GM19397 (cell line): ENCODE measurements at regions not wholly inside any gene's neighbourhood (a gene's known extent, or its start where the extent isn't known, plus 50 kb on each side); places are given as distances from the start of the nearest gene placed in this dataset.

Source experiments
- ATAC-seq: cut with Tn5 transposase; IDR thresholded peaks from one replicate; pipeline ENCODE4 v1.9.1; 2021; ENCODE audit warnings: mild to moderate bottlenecking, moderate library complexity; ENCODE audit not compliant: unreplicated experiment

DNA sequence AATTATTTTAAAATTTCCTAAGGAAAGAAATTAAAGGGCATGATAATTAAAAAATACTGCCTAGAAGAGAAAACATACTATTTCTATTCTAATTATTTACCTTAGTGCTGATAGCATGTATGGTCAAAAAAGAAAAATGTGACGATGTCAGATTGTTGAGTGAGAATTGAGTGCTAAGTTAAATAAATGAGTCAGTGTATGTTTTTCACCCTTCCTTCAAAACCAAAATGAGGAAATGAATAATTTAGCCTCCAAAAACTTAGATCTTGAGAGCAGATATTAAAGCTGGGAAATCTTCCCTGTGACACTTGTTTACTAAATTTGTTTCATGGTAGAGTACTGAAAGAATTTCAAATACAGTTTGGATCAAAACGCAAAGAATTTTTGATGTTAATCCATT lies 58.6 kb upstream of the NYAP2 start:
- no peak for ATAC-seq

DNA sequence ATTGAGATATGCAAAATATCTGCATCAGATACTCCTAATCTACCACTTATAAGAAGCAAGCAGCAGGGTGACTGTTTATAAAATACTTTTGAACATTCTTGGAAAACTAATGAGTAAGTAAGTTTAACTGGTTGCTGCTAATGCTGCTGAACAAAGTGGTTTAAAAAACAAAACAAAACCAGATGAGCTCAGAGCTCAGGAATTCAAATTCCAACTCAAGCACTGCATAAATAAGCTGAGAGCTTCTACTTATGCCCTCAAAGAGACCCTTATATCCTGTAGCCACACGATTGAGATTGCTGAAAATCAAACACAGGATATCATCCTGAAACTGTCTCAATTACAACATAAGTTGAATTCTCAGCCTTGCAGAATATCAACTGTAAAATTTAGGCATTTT lies 62.3 kb upstream of the NYAP2 start:
- no peak for ATAC-seq

DNA sequence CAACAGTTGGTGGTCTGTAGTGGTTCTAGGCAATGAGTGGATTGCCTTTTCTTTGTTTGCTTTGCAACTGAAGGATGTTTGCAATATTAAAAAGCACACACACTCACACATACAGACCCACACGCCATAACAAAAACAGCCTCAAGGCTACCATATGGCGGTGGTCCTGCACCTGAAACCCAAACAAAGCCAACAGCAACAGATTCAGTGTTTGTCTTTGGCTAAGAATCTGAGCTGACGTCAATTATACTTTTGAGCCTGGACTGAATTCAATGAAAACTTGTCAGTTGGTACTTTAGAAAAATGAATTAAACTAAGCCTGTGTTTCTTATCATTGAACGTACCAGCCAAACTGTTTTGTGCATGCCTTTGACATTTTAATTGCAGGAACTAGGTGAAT lies 65.0 kb upstream of the NYAP2 start:
- no peak for ATAC-seq

- no peak for ATAC-seq
Observed at GRCh38 chr2:225328192-225328591, 71.3 kb upstream of the NYAP2 start.

- no peak for ATAC-seq
Observed at GRCh38 chr2:225326969-225327368, 72.5 kb upstream of the NYAP2 start.

- ATAC-seq, result no peak
Observed at GRCh38 chr2:225319872-225320271, 79.6 kb upstream of the NYAP2 start.

DNA sequence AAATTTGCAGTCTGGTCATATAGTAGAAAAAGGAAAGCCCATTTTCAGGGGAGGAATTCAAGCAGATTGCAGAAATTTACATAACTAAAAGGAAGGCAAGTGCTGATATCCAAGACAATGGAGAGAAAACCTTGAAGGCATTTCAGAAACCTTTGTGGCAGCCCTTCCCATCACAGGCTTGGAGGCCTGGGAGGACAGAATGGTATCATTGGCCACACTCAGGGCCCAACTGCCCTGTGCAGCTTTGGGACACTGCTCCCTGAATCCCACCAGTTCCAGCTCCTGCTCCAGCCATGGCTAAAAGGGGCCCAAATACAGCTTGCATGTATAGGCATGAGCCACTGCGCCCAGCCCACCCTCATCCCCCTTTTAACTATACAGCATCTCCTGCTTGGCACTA lies 81.1 kb upstream of the NYAP2 start:
- no peak for ATAC-seq

GRCh38 chr2:225317186-225317585 lies 82.3 kb upstream of the NYAP2 start:
- no peak for ATAC-seq

DNA sequence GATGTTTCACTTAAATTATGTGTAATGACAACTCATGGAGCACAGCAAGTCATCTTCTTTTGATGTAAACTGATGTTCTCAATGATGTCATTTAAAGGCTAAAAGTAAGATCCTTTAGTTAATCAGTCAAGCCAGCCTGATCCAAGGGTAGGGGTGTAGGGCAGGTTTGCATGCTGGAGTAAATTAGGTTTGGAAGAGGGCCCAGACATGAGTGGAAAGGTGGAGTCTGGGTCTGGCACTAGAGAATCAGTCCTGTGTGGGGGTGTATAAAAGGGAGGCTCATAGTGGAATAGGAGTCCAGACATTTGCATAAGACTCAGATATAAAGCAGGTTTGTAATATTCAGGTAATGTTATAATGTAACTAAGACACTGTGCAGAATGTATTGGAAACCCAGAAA lies 88.8 kb upstream of the NYAP2 start:
- ATAC-seq, result no peak

DNA sequence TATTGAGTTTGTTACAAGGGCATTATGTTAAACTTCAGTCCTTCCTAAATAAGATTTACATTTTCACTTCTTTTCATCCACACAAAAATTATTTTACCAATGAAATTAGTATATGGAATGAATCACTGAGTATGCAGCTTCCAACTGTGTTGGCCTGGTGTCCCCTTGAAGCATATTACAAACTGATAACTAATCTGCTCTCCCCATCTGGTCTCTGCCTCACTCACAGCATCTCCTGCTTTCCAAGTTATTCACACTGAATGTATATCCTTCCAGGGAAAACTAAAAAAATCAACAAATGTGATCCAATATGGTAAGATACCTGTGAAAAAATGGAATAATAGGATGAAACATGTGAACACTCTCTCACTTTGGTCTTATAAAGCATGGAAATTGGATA lies 90.0 kb upstream of the NYAP2 start:
- no peak for ATAC-seq

DNA sequence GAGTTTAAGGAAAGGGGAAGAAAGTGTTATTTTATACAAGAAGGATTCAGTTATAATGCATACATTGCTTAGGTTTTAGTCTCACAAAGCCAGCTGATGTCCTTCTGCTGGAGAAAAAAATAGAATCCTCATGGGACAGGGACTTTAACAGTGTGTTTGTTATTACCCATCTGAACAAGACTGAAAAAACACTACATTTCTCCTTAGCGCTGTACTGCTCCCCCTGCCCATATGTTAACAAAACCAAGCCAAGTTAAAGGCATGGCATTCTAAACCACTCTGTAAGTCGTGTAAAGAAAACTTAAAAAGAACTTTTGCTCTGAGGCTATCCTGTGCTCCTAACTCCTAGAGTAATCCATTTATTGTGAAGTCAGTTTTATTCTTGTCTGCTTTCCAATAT lies 102.6 kb upstream of the NYAP2 start:
- no peak for ATAC-seq

DNA sequence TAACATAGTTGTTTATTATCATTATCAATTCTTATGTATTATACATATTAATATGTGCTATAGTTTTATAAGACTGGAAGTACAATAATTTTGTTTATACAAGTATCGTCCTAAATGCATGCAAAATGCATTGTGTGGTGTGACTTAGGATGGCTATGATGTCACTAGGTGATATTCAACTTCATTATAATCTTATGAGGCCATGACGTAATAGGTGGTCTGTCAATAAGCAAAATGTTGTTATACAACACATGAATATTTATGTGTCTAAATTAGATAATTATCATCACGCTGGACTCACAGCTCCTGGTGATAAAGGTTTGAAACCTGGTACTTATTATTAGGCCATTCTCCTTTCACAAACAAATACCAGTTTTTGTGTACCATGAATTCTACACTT lies 104.4 kb upstream of the NYAP2 start:
- ATAC-seq, result no peak

GRCh38 chr2:225293638-225294037 lies 105.9 kb upstream of the NYAP2 start:
- ATAC-seq, result no peak

DNA sequence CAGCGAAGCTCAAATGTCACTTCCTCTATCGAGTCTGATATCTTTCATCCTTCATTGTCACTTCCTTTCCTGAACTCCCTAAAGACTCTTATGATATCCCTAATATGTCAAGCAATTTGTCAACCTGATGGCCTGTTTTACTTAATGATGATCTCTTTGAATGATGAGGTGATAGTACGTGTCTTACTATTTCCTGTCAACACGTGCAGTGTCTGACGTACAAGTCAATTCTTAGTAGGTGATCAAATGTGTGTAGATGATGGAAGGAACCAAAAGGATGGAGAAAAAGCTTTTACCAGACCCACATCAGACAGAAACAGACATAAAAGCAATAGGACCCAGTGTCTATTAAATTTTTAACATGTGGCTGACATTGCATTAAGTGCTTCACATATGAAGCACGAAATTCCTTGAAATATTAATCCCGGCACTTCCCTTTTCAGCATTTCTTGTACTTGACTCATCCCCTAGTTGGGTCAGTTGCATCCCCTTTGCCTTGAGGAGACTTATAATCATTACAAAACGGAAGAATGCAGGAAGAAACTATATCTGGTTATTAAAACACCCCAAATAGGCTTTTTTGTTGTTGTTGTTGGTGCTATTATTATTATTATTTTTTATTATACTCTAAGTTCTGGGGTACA lies 108.6 kb upstream of the NYAP2 start:
- ATAC-seq, result no peak

GRCh38 chr2:225289659-225290058 lies 109.9 kb upstream of the NYAP2 start:
- no peak for ATAC-seq

DNA sequence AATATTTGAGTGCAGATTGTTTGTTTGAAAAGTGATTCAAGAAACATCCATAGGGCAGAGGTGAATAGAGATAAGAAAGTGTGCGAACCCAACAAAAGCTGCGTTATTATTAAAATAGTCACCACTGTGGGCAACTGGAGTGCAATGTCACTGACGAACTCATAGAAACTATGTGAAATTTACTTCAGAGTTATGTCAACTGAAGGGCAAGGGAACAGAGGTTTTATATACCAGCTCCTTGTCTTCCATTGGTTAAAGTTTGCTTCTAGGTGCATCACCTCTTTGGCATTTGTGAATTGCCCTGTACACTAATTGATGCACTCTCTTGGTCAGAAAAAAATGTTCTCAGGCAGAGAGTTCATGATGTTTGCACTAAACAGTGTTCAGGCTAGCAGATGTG lies 110.5 kb upstream of the NYAP2 start:
- ATAC-seq, result no peak

GRCh38 chr2:225282858-225283710 lies 116.4 kb upstream of the NYAP2 start:
- ATAC-seq, result peak; percentile 83

- peak; percentile 77 for ATAC-seq
Observed at GRCh38 chr2:225276207-225276606, 123.3 kb upstream of the NYAP2 start.

DNA sequence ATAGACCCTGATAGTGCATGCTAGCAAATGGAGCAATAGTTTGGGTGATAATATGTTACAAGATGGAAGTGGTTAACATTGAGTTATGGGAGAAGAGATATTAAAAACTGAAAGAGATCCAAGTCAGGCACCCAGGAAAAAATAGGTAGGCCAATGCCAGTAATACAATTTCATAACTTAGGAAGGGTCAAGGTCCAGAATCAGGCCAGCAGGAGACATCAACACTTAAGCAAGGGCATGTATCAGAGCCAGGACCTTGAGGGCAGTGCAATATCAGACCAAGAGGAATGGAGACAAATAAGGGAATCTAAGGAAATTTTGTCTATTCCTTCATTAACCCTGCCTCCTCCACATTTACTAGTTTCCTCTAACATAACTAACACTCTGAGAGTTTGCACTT lies 124.1 kb upstream of the NYAP2 start:
- no peak for ATAC-seq

GRCh38 chr2:225274751-225275150 lies 124.8 kb upstream of the NYAP2 start:
- ATAC-seq, result no peak

DNA sequence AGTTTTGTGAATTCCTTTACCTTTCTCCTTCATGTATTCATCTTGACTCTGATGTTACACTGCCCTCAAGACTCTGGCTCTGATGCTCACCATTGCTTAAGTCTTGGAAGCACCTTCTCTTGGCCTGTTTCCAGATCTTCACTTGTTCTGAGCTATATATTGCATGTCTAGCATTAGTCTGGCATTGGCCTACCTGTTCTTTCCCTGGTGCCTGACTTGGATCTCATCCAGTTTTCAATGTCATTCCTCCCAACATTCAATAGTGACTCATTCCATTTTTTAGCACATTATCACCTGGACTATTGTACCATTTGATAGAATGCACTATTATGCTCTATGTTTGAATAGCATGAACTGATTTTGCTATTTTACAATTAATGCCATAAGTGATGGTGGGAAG lies 127.3 kb upstream of the NYAP2 start:
- ATAC-seq, result no peak

GRCh38 chr2:225270861-225271260 lies 128.6 kb upstream of the NYAP2 start:
- peak; percentile 99 for ATAC-seq

- ATAC-seq, result no peak
Observed at GRCh38 chr2:225270053-225270452, 129.5 kb upstream of the NYAP2 start.
